Activated CD8-positive, alpha-beta T cell treated with anti-CD3 and anti-CD28 coated beads, Interleukin-2, amount 10 ng/mL, durations not matched to agents 7 days and 5 days (primary cell): ENCODE measurements at regions not wholly inside any gene's neighbourhood (a gene's known extent, or its start where the extent isn't known, plus 50 kb on each side); places are given as distances from the start of the nearest gene placed in this dataset.
"Not testable (repeated sequence)": the region's sequence is repeated elsewhere in the genome, so short reads cannot be mapped to it uniquely, and the experiment has no call there.

Source experiments
- ATAC-seq: fragments of 150-1000 bp; cut with Tn5 transposase; one replicate; pipeline ENCODE4 v1.10.0; 2021; ENCODE audit warnings: moderate library complexity
- CTCF ChIA-PET: fragments of 350-600 bp; sonication (Branson Sonifier 250); formaldehyde crosslinking; loops from one replicate; lab custom pipeline; 2021; ENCODE audit warnings: antibody characterized with exemption; lab: Charles Lee
- POLR2A ChIA-PET: fragments of 350-600 bp; sonication (Branson Sonifier 250); formaldehyde crosslinking; loops from one replicate; lab custom pipeline; 2021; ENCODE audit warnings: antibody characterized with exemption; lab: Charles Lee
- DNase-seq: peaks from one replicate; pipeline ENCODE4 v3.0.0-alpha.2; 2020
- H3K27ac Mint-ChIP-seq: one replicate; pipeline ENCODE4 v1.8.0; 2021; ENCODE audit warnings: mild to moderate bottlenecking, mixed read lengths
- H3K27me3 Mint-ChIP-seq: one replicate; pipeline ENCODE4 v1.8.0; 2021; ENCODE audit warnings: low read depth, mixed read lengths
- H3K36me3 Mint-ChIP-seq: one replicate; pipeline ENCODE4 v1.8.0; 2021; ENCODE audit warnings: low read depth, mixed read lengths
- H3K4me1 Mint-ChIP-seq: one replicate; pipeline ENCODE4 v1.8.0; 2021; ENCODE audit warnings: low read depth, mixed read lengths
- H3K4me3 Mint-ChIP-seq: one replicate; pipeline ENCODE4 v1.8.0; 2021; ENCODE audit warnings: mild to moderate bottlenecking, mixed read lengths
- H3K9me3 Mint-ChIP-seq: one replicate; pipeline ENCODE4 v1.8.0; 2022; ENCODE audit warnings: mixed read lengths; ENCODE audit not compliant: insufficient read depth

DNA sequence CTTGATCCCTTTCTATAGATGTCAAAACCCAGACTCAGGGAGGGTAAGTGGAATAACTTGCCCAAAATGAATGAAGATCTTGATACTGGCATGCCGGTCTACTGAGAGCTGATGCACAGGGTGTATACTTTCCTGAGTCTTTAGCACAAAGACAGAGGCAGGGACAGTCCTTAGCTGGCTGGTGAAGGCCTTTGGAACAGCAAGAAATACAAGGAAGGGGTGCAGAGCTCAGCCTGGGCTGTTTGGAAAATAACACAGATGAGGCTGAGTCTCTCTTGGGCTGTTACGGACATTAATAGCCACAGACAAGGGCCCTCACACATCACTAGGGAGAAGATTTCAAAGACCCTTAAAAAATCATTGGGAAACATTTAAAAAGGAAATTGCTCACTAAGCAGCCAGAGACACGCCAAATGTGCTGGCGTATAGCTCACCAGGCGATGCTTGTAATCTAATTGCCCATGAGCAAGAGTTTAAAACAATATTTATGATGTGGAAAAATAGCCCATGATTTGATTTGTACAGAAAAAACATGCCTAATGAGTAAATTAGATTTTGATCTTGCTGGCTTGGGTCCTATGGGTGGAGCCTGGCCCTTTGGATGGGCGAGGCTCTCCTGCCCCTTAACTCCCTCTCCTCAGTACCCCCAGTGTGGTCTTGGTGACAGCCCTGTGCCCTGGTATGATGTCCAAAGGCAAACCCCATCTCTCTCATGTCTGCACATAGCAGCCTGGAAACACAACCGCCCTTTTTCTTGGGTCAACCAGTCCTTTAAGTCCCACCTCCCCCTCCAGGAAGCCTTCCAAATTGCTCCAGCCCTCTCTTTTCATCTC is 81.8 kb upstream of the MRPS22 start:
- no peaks in the 10 kb centered on the region for H3K9me3 Mint-ChIP-seq
- H3K4me1 Mint-ChIP-seq: no peaks in the 10 kb centered on the region
- ATAC-seq: no peak
- H3K27ac Mint-ChIP-seq: no peak overlapping the region
- DNase-seq: no peak
- H3K27me3 Mint-ChIP-seq: peaks cover 8% of the 10 kb centered on the region
- ChIA-PET CTCF (no interaction called here), POLR2A (no interaction called here)
- no peak overlapping the region for H3K4me3 Mint-ChIP-seq
- H3K36me3 Mint-ChIP-seq: no peaks in the 10 kb centered on the region

DNA sequence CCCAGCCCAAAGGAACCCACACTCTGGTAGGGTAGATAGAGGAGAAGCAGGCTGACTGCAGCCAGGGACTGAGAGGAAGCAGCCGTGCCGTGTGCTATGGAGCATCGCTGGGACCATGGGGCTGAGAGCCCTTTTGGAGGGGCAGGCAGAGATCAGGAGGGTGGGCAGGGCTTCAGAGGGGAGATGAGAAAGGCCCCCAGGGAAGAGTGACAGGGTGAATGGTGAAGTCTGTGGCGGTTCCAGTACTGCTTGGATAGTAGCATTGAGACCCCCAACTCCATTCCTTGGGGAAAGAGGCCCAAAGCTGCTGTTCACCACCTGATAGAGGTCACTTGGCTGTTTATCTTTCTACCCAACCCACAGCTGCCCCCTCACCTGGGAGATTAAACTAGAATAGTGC is 80.0 kb upstream of the MRPS22 start:
- CTCF ChIA-PET: no interaction called here
- Mint-ChIP-seq H3K36me3 (no peaks in the 10 kb centered on the region), H3K4me3 (no peak overlapping the region), H3K27me3 (peaks cover 3% of the 10 kb centered on the region), H3K27ac (no peak overlapping the region), H3K4me1 (no peaks in the 10 kb centered on the region), H3K9me3 (no peaks in the 10 kb centered on the region)
- no peak for ATAC-seq
- DNase-seq: no peak
- POLR2A ChIA-PET: no interaction called here

DNA sequence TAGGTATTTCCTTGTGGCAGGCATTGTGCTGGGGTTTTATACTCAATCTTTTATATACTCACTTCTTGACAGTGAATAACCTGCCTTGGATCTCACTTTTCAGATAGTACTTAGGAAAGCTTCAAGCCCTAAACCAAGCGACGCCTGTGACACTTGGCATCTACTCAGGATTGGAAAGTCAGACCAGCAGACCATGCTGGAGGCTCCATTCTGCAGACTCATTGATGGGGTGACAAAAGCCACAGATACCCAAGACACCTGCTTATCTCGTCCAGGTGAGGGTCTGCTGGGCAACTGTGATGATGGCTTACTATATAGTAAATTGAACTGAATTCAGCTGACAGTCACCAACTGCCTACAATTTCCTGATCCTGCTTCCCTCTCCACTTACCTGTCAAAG is 79.4 kb upstream of the MRPS22 start:
- ATAC-seq (no peak), DNase-seq (no peak)
- Mint-ChIP-seq H3K27ac (no peak overlapping the region), H3K36me3 (no peaks in the 10 kb centered on the region), H3K4me3 (no peak overlapping the region), H3K9me3 (no peaks in the 10 kb centered on the region), H3K4me1 (no peaks in the 10 kb centered on the region), H3K27me3 (peaks cover 2% of the 10 kb centered on the region)
- CTCF ChIA-PET: no interaction called here
- POLR2A ChIA-PET: no interaction called here

DNA sequence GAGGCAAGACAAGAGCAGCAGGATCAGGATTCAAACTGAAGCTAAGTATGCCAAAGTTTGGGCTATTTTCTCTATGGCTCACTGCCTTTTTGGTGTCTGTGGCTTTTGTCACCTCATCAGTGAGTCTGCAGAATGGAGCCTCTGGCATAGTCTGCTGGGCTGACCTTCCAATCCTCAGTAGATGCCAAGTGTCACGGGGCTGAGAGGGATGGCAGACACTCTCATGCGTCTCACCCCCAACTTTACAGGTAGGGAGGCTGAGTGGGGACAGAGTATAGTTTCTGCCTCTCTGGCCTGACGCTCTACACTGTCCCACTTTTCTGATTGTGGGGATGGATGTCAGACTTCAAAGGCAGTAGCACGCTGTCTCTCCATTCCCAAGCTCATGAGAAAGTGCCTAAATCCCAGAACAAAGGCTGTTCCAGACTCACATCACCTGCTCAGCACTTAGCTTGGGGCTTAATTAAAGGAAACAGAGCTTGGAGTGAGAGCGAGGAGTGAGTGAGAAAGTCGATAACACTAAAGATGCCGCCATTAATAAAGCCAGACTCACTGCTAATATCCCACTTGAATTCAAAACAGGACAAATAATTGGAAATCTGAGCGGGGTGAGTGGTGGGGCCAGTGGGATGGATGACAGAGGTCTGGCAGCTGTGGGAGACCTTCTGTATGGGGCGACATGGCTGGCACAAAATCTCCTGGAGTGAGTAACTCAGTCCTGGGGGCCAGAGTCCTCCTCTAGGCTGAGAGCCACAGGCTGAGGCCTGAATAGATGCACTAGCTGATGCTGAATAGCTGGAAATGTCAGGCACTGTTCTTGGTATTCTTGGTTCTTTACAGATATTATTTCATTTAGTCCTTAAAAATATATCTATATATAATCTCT is 78.4 kb upstream of the MRPS22 start:
- no peak for DNase-seq
- H3K27me3 Mint-ChIP-seq: peaks cover 2% of the 10 kb centered on the region
- POLR2A ChIA-PET: no interaction called here

DNA sequence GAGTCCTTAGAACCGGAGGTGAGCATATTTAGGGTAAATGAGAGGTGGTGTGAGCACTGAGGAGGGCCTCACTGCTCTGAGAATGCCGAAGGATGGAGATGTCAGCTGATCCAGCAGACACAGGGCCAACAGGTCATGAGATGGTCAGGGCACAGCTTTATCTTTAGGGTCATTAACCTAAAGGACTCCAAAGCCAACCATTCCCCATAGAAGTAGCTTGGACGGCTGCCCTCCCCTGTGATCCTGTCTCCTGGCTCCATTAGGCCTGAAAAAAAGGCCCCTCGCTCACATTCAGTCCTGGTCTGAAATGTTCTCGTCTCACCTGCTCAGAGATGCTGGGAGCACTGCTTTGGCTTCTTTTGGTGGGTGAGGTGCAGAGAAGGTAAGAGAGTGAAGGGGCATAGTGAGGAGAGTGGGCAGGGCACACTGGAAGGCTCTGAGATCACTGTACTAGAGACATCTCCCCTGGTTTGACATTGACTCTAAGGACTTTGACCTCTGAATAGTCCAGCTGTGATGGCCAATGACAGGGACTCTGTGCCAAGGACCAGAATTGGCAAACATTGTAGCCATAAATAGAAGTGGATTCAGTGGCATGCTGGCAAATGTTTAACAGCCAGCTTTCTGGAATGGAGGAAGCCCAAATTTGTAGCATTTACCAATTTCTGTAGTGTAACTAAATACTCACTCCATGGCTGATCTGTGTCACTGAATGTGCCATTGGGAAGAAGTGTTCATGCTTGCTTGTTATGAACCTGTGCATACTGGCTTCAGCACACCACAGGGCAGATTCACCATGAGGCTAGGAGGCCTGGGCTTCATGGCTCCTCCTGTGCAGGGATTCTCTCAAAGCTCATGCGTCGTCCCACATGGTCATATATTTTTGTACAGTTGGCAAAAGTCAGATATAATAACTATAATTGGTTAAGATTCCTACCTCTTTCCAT is 76.2 kb upstream of the MRPS22 start:
- H3K4me1 Mint-ChIP-seq: no peaks in the 10 kb centered on the region
- ChIA-PET POLR2A (no interaction called here), CTCF (no interaction called here)

More for the DNA sequence above, 78.4 kb upstream of the MRPS22 start:
- no peak for ATAC-seq
- H3K4me1 Mint-ChIP-seq: no peaks in the 10 kb centered on the region
- H3K4me3 Mint-ChIP-seq: no peak overlapping the region
- H3K36me3 Mint-ChIP-seq: no peaks in the 10 kb centered on the region
- H3K27ac Mint-ChIP-seq: no peak overlapping the region
- CTCF ChIA-PET: no interaction called here
- no peaks in the 10 kb centered on the region for H3K9me3 Mint-ChIP-seq

DNA sequence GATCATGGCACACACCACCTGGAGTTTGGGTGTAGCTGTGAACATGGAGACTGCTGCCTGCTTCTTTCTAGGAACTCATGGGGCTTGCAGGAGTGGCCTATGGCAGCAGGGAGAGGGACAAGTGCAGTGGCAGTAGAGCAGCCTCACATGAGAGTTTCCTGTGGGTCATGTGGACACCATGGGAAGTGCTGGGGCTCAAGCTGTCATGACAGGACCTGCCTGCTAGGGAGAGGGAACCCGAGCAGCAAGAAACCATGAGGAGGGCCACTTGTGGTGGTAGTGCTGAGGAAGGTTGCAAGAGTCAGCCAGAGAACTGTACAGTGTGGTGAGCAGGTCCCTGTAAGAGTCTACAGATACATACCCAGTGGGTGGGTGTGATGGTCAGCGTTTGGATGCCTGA is 73.8 kb upstream of the MRPS22 start:
- CTCF ChIA-PET: no interaction called here
- H3K4me3 Mint-ChIP-seq: no peak overlapping the region
- H3K27me3 Mint-ChIP-seq: peaks cover 7% of the 10 kb centered on the region
- POLR2A ChIA-PET: no interaction called here
- H3K9me3 Mint-ChIP-seq: no peaks in the 10 kb centered on the region
- no peaks in the 10 kb centered on the region for H3K36me3 Mint-ChIP-seq
- no peak for ATAC-seq
- no peak overlapping the region for H3K27ac Mint-ChIP-seq
- DNase-seq: no peak
- H3K4me1 Mint-ChIP-seq: no peaks in the 10 kb centered on the region

More for the DNA sequence above, 76.2 kb upstream of the MRPS22 start:
- H3K9me3 Mint-ChIP-seq: no peaks in the 10 kb centered on the region
- no peak overlapping the region for H3K4me3 Mint-ChIP-seq
- H3K27ac Mint-ChIP-seq: no peak overlapping the region
- ATAC-seq (no peak), DNase-seq (no peak)
- H3K27me3 Mint-ChIP-seq: peaks cover 5% of the 10 kb centered on the region
- H3K36me3 Mint-ChIP-seq: no peaks in the 10 kb centered on the region

DNA sequence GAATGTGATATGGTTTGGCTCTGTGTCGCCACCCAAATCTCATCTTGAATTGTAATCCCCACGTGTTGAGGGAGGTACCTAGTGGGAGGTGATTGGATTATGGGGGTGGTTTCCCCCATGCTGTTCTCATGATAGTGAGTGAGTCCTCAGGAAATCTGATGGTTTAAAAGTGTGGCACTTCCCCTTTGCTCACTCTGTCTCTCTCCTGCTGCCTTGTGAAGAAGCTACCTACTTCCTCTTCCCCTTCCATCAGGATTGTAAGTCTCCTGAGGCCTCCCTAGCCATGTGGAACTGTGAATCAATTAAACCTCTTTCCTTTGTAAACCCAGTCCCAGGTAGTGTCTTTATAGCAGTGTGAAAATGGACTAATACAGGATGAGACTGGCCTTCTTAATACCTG is 73.2 kb upstream of the MRPS22 start:
- not testable (repeated sequence) for H3K27ac Mint-ChIP-seq, H3K4me3 Mint-ChIP-seq

DNA sequence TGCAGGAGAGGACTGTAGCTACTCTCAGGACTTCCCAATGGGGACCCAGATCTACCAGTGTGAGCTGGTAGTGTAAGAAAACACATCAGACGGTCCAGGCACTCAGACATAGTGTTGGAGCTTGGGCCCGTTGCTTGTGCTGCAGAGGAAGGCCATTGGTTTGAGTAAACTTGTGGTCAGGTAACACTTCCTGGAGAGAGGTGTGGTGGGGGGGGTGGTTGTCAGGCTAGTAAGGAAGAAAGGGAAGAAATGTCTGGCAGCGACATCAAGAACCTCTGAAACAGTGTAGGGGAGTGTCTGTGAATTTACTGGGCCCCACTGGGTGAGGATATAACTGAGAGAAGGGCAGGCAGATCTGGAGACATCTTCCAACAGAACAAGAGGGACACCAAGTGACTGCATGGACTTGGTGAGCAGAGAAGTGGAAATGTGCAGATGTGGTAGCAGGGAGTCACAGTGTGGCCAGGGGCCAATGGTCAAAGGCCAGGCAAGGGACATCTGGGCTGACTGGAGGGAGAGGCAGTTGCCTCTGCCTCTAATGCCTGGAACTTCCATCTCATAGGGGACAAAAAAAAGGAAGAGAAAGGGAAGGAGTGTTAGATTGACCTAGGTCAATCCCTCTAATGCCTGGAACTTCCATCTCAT is 63.7 kb upstream of the MRPS22 start:
- H3K4me3 Mint-ChIP-seq: no peak overlapping the region
- H3K4me1 Mint-ChIP-seq: peaks cover 7% of the 10 kb centered on the region
- CTCF ChIA-PET: no interaction called here
- DNase-seq (no peak), ATAC-seq (no peak)
- H3K27ac Mint-ChIP-seq: no peak overlapping the region
- POLR2A ChIA-PET: no interaction called here
- no peaks in the 10 kb centered on the region for H3K9me3 Mint-ChIP-seq
- no peaks in the 10 kb centered on the region for H3K36me3 Mint-ChIP-seq
- peaks cover 6% of the 10 kb centered on the region for H3K27me3 Mint-ChIP-seq

More for the DNA sequence above, 73.2 kb upstream of the MRPS22 start:
- POLR2A ChIA-PET, DNase-seq, CTCF ChIA-PET, ATAC-seq, H3K4me1 Mint-ChIP-seq, H3K36me3 Mint-ChIP-seq, H3K9me3 Mint-ChIP-seq, H3K27me3 Mint-ChIP-seq: not testable (repeated sequence)

DNA sequence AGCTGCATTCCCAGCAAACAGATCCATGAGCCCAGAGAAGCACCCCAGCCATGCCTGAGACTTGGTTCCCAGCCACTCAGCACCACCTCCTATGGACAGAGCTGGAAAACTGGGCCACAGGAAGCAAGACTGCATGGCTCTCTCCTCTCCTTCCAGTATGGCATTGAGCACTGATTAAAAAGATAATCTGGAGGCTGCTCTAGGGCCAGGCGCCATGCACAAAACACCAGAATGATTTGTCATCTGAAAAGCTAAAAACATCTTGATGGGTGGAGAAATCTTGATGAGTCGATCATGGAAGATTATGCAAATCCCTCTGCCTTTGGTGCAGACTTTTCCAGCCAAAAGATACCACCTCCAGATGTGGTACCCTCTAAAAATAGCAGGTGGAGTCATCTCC is 62.7 kb upstream of the MRPS22 start:
- ATAC-seq: no peak
- Mint-ChIP-seq H3K27ac (no peak overlapping the region), H3K4me3 (no peak overlapping the region), H3K4me1 (peaks cover 7% of the 10 kb centered on the region), H3K27me3 (peaks cover 4% of the 10 kb centered on the region), H3K36me3 (no peaks in the 10 kb centered on the region), H3K9me3 (no peaks in the 10 kb centered on the region)
- POLR2A ChIA-PET: no interaction called here
- CTCF ChIA-PET: no interaction called here
- DNase-seq: no peak

DNA sequence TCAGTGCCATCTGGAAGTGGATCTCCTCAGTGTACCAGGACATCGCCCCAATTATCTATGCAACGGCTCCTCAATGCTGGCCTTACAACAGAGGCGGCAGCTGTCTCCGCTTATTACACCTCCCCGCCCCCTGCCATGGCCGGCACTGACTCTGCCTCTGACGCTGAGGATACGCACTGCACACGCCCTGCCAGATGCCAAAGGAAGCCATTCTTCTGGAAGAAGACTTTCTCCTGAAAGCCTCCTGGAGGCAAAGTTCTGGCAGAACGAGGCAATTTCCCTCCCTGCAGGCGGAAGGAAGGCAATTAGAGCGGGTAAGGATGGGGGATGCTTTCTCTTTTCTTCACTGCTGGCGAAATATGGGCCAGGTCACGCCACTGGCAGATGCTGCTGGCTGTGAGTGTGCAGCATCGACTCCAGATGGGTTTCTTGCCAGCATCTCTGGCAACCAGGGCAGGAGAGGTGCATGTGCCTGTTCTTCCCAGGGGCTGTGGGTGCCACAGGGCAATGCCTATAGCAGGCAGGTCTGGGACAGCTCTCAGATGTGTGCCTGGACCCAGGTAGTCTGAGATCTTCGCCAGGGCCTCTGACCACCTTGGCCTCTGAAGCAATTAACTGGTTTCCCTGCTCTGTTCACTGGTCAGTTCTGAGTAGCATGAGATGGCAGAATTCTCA is 62.2 kb upstream of the MRPS22 start:
- Mint-ChIP-seq H3K27me3 (peaks cover 4% of the 10 kb centered on the region), H3K9me3 (no peaks in the 10 kb centered on the region), H3K36me3 (no peaks in the 10 kb centered on the region), H3K27ac (no peak overlapping the region), H3K4me3 (no peak overlapping the region), H3K4me1 (peaks cover 7% of the 10 kb centered on the region)
- DNase-seq (no peak), ATAC-seq (no peak)
- POLR2A ChIA-PET: no interaction called here
- CTCF ChIA-PET: no interaction called here

DNA sequence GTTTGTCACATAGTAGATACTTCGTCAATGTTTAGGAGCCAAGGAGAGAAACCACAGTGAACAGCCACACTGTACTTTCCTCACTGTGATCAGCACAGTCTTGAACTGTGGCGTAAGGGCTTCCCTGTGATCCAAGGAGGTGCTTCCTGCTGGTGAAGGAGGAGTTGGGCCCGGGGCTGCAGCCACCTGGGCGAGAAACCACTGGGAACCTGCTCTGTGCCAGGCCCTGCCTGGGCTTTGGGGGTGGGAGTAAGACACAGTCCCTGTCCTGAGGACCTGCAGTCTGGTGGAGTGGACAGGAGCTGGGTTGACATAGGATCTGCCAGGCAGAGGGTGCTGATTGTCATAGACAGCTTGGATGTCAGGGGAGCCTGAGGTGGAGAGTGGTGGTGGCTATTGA is 60.5 kb upstream of the MRPS22 start:
- Mint-ChIP-seq H3K9me3 (no peaks in the 10 kb centered on the region), H3K27me3 (peaks cover under 1% of the 10 kb centered on the region), H3K27ac (no peak overlapping the region), H3K4me1 (peaks cover 7% of the 10 kb centered on the region), H3K4me3 (no peak overlapping the region), H3K36me3 (no peaks in the 10 kb centered on the region)
- ChIA-PET POLR2A (no interaction called here), CTCF (no interaction called here)
- ATAC-seq (no peak), DNase-seq (no peak)
